Stimulated activated CD4-positive, alpha-beta T cell treated with anti-CD3 and anti-CD28 coated beads, Interleukin-4, amount 100 ng/mL, for 4 hours (primary cell): ENCODE measurements at regions not wholly inside any gene's neighbourhood (a gene's known extent, or its start where the extent isn't known, plus 50 kb on each side); places are given as distances from the start of the nearest gene placed in this dataset.
"Not testable (repeated sequence)": the region's sequence is repeated elsewhere in the genome, so short reads cannot be mapped to it uniquely, and the experiment has no call there.

Experiments
- DNase-seq, 2 experiments: peaks; one replicate each; pipeline ENCODE4 v3.0.0-alpha.2; 2020

- no peak for DNase-seq
Measured at GRCh38 chr4:11119474-11119873, 309.2 kb downstream of the HS3ST1 start.

DNA sequence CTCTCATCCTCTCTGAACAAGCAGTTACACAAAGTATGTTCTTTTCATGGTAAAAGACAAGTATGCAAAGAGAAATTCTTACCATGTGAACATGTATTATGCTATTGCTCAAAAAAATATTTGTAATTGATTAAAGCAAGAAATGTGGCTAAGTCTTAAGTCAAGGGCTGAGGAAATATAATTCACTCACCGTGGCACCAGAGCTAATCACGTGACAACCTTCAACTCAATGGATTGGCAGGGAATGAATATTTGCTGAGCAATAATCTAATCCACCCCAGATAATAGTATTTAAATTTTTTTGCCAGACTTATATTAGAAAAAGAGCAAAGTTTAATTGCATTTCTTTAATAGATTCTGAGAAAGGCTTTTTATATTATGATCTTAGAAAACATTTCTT is 310.2 kb downstream of the HS3ST1 start:
- no peak for DNase-seq

GRCh38 chr4:11116940-11117339 is 311.8 kb downstream of the HS3ST1 start:
- no peak for DNase-seq

DNA sequence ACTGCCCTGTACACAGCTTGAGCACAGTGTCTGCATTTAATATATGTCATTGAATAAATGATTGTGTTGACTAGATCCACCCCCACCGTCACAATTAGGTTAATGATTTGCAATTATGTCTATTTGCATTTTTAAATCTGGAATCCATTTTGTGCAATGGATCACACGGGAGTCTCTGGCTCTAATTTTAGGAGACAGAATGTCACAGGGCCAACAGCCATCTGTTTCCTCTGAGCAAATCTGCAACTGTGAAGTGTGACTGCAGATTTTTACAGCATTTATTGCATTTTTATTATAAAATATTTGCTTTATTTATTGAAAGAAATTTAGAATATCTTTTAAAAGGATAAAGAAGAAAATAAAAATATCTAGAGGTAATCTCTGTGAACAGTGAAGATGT is 316.8 kb downstream of the HS3ST1 start:
- DNase-seq = no peak

DNA sequence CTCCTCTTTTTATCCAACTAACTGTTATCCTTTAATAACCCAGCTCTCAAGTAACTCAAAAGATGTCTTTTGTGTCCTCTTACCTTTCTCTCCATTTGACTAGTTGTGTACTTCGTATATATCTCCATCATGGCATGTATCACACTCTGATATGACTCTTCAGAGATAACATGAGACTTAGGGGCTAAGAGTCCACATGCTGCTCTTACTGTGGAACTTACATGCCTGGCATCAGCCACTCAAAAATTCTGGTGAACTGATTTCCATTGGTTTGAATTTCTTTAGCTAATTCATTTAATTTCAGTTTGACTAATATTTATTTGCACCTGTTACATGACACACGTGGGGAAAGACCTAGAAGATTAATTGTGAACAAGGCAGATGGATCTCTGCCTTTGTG is 317.3 kb downstream of the HS3ST1 start:
- DNase-seq = no peak

DNA sequence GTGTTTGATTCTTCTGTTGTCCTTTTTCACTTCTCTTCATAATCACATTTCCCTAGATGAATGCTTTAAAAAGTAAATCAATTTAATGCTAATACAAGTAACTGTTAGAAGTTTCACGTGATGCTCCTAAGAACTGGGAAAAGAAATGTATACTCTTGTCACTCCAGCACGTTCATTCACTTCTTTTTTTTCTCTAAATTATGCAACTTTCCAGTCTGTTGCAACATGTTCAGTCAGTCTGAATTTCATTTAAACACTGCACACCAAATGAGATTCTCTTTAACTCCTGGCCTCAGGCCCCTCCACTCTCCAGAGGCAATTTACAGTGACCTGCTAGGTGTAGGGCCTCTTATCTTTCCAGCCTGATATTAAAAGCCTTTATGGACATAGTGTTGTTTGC is 321.9 kb downstream of the HS3ST1 start:
- no peak for DNase-seq

- no peak for DNase-seq
Measured at GRCh38 chr4:11106190-11106589, 322.5 kb downstream of the HS3ST1 start.

DNA sequence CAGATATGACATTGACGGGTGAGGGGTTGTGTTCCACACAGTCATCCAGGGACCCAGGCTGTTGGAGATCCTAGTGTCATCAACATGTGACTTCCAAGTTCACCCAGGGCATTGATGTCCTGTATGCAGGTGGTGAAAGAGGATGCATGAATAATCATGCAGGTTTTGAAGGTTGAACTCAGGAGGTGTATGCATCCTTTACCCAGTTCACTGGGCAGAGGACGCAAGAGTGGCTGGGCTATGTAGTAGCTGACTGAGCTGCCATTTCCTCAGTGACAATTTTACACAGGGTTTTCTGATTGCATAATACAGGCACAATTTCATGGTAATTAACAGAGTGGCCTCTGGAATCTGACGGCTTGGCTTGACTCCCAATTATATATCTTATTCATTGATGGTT is 323.0 kb downstream of the HS3ST1 start:
- DNase-seq = no peak

GRCh38 chr4:11098461-11098860 is 330.2 kb downstream of the HS3ST1 start:
- DNase-seq = no peak

- DNase-seq = no peak
Measured at GRCh38 chr4:11097725-11098124, 331.0 kb downstream of the HS3ST1 start.

- DNase-seq = no peak
Measured at GRCh38 chr4:11081006-11081405, 347.7 kb downstream of the HS3ST1 start.

DNA sequence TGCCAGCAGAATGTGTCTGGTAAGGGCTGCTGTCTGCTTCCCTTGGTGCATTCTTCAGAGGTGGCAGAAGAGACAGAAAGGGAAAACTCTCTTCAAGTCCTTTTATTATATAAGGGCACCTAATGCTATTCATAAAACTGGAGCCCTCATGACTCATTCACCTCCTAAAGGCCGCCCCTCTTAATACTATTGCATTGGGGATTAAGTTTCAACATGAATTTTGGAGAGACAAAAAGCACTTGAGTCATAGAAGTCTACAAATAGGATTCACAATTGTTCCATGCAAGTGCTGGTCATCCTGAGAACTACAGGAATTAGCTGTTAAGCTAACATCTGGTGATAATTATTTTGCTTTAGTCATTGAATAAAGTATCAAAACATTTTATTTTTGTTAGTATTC is 349.5 kb downstream of the HS3ST1 start:
- DNase-seq = no peak

GRCh38 chr4:11074581-11075241 is 354.0 kb downstream of the HS3ST1 start:
- no peak for DNase-seq

GRCh38 chr4:11073621-11074051 is 355.1 kb downstream of the HS3ST1 start:
- no peak for DNase-seq

DNA sequence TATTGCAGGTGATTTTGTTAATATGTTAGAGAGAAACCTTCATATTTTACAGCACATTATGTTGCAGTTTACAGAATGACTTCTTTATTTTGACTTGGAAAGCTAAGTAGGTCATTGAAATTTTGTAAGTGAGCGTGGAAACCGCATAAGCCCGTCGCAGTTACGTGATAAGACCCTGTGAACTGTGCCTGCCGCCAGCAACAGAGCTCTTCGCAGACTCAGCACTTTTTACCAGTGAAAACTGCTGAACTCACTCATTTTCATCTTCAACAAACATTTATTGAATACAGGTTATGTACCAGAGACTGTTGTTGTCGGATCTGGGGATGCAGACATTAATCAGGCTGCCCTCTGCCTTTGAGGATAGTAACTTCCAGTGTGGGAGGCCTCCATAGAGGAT is 355.7 kb downstream of the HS3ST1 start:
- no peak for DNase-seq

DNA sequence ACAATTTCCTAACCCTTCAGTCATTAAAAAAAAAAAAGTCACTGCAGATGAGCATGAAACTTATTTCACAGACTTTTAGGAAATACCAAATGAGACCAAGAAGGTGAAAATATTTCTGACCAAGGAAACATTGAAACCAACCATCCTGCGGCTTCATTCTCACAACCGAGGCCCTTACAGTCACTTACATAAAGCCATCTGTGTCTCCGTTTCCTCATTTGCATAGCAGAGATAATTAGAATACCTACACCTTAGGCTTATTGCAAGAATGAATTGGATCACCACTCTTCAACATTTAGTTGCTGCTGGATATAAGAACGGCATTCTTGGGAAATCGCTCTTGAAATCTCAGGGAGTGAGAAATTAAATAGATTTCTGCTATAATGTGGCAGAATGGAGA is 356.2 kb downstream of the HS3ST1 start:
- DNase-seq = no peak

DNA sequence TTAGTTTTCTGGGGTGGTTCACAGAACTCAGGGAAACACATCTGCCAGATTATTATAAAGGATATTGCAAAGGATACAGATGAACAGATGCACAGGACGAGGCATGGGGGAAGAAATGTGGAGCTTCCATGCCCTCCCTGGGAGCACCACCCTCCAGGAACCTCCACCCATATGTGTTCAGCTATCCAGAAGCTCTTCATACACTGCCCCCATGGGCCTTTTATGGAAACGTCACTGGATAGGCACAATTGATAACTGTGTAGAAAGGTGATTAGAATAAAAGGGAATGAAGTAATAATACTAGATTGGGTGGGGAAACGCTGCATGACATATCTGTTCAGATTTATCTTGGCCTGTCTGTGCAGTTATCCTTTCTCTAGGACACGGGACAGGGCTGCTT is 357.9 kb downstream of the HS3ST1 start:
- no peak for DNase-seq

DNA sequence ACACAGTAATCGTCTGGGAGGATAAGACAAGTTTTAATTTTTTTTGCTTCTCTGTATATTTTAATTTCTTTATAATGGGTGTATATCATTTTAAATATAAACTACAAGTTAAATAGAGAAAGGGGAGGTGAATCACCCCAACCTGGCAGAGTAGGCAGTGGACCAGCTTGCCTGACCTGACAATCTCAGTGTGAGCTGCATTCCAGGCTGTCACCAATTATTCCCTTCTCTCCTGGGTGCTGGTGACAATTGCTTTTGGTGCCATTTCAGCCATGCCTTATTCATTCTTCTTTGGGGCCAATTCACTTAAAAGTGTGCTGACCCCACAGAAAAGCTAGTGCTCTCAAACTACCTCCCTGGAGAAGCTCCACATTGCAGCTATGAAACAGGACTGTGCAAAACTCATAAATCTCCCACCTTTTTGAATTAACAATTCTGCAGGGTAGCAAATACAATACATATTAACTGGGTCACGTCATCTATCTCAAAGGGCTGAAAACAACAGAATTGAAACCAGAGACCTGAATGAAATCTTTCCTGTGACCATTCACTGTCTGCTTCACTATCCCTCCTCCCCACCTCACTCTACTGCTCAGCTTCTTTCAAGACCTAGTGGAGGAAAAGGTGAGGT is 359.0 kb downstream of the HS3ST1 start:
- DNase-seq = no peak

DNA sequence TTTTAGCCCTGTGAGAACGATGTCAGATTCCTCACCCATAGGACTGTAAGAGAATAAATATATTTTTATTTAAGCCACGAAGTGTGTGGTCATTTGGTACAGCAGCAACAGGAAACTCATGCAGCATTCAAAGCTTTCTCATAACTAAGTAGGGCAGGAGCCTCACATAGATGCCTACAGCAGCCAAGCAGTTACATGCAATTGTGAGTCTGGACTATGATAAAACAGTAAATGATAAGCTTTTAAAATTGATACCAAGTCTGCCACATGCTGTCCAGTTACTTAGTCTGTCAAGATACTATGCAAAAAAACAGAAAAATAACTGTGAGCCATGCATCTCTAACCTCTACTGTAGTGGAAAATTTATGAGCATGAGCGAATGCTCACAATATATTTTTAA is 359.6 kb downstream of the HS3ST1 start:
- DNase-seq = no peak

GRCh38 chr4:11066584-11066983 is 362.1 kb downstream of the HS3ST1 start:
- not testable (repeated sequence) for DNase-seq

- DNase-seq = not testable (repeated sequence)
Measured at GRCh38 chr4:11060637-11061036, 368.1 kb downstream of the HS3ST1 start.

- DNase-seq = not testable (repeated sequence)
Measured at GRCh38 chr4:11054937-11055336, 370.4 kb upstream of the CLNK start.

DNA sequence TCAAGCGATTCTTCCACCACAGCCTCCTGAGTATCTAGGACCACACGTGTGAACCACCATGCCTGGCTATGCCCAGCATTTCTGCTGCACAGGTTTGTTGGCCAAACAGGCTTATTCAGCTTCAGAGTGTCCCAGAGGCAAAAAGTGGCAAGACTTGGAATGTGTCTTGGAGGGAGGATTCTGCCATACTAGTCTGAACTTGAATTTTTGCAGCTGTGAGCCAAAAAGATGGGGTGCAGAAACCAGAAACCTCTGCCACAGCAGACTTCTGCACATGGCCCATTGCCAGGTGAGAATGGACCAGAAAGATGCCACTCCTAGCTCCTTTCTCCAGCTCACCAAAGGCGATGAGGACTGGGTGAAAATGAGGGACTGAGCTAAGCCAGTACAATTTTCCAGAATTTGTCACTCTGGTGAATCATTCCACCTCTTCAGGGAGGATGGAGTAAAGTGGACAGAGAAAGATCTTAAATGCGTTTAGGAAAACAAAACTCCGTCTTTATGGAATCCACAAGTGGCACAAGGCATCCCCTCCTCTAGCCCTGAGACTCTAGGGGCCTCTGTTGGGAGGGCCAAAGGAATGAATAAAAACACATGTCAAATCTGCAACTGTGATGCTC is 369.1 kb upstream of the CLNK start:
- no peak for DNase-seq

DNA sequence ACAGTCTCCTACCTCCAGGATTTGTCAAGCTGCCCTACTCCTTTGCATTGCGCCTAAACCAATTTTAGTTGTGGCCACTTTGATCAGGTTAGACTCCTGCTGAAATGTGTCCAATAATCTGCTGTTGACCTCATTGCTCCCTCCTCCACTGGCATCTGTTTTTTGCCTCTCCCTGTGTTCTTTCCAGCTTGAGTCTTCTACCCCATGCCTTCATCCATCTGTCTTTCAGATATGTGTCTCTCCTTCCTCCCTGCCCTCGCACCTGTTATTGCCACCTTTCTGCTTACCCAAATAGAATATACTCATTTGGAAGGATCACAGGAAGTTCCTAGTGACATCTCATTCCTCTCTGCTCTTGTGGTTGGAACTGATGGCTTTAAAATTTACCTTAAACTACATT is 366.6 kb upstream of the CLNK start:
- DNase-seq = no peak

DNA sequence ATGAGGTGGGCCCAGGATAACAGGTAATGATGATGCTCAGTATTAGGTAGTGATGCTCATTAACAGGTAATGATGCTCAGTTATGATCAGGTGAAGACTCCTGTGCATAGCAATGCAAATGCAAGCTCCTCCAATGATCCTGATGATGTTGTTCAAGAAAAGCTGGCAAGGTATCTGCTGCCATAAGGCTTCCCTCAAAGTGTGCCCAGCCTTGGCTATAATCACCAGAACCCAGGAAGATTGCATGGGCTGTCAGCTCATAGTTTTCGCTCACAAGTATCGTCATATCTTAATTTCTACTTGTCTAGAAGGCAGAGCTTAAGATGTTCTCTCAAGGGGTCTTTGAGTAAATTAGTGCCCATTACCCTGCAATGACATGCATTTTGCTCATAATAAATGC is 366.2 kb upstream of the CLNK start:
- no peak for DNase-seq
